Stimulated activated memory B cell treated with anti-CD40 and anti-IgM and Interleukin-4, amounts not matched to agents 10 μg/mL and 1 μg/mL and 100 μg/mL, for 72 hours (primary cell): ENCODE measurements at regions not wholly inside any gene's neighbourhood (a gene's known extent, or its start where the extent isn't known, plus 50 kb on each side); places are given as distances from the start of the nearest gene placed in this dataset.
"Not testable (repeated sequence)": the region's sequence is repeated elsewhere in the genome, so short reads cannot be mapped to it uniquely, and the experiment has no call there.

Experiments
- ATAC-seq: fragments of 150-1000 bp; cut with Tn5 transposase; 2 replicates; pipeline ENCODE4 v1.10.0; 2021
- H3K27ac Mint-ChIP-seq: one replicate; pipeline ENCODE4 v1.8.0; 2022; ENCODE audit warnings: mild to moderate bottlenecking, mixed read lengths
- H3K27me3 Mint-ChIP-seq: one replicate; pipeline ENCODE4 v1.8.0; 2022; ENCODE audit warnings: mixed read lengths
- H3K36me3 Mint-ChIP-seq: one replicate; pipeline ENCODE4 v1.8.0; 2022; ENCODE audit warnings: mixed read lengths
- H3K4me1 Mint-ChIP-seq: one replicate; pipeline ENCODE4 v1.8.0; 2022; ENCODE audit warnings: mixed read lengths
- H3K4me3 Mint-ChIP-seq: one replicate; pipeline ENCODE4 v1.8.0; 2022; ENCODE audit warnings: mild to moderate bottlenecking, moderate library complexity, mixed read lengths
- H3K9me3 Mint-ChIP-seq: one replicate; pipeline ENCODE4 v1.8.0; 2022; ENCODE audit warnings: mixed read lengths

DNA sequence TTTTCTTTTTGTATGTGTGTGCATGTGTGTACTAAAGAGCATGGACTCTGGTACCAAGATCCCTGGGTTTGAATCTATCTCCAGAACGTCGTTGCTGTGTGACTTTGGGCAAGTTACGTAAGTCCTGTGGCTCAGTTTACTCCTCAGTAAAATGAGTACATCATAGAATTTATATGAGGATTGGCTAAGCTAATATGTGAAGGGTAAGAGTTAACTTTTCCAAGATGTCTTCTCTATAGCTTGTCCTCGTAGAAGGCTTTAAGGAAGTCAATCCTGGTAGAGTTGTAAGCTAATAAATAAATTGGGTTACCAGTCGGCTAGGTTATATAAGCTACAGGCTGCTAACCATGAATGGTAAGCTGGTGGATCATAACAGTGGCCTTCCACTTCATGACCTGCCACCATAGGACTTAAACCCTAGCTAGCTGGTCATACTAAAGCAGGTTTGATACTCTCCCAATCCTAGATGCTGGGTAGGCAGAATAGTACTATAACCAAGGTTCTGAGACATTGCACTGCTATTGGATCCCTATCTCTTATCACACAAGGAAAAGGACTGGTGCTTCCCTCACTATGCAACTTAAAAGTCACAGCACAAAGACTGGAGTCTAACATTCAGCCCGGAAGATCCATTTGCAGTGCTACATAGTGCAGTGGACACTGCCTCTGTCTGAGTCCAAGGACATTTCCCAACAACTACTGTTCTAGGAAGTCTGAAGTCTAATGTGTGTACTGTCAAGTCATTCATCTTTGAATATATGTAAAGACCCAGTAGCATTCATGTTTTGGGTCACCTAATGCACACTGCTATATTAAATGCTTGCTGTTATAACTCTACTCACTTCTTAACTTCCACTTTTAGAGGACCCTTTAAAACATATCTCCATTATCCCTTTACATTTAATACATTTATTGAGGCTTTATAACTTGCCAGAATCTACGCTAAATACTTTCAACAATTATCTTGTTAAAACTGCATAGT is 156.2 kb downstream of the CRPPA start:
- H3K4me1 Mint-ChIP-seq: no peaks in the 10 kb centered on the region
- no peak overlapping the region for H3K4me3 Mint-ChIP-seq
- no peaks in the 10 kb centered on the region for H3K36me3 Mint-ChIP-seq
- no peaks in the 10 kb centered on the region for H3K9me3 Mint-ChIP-seq
- no peak for ATAC-seq
- no peaks in the 10 kb centered on the region for H3K27me3 Mint-ChIP-seq
- H3K27ac Mint-ChIP-seq: no peak overlapping the region

DNA sequence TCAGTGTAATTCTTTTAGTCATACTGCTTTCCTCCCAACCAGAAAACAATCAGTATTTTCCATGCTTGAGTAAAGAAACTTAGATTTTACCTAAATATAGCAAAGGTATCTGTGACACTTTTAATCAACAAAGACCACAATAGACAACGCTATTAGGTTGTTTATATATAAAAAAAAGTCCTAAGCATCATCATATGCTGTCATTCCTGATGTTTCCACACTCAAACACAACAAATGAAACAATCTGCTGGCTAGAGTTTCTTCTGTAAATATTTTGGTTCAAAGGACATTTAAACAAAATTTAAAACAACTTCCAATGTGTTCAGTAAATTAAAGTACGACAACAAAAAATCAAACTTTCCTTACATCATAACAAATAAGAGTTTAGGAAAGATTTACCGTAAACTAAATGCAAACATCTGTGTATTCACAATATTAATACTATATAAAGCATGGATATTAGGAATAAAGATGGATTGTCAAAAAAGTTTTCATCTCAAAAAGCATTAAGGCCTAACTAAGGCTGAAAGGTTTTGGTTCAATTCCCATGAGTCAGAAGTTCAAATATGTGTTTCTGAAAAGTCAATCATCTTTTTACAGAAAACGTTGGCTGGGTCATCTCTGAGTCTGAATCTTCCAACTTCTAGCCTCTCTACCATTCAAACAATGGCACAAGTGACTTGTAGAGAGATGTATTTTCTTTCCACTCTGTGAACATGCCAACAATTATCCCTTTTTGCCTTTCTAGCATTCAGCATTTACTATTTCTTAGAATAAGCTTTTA is 157.1 kb downstream of the CRPPA start:
- H3K36me3 Mint-ChIP-seq: no peaks in the 10 kb centered on the region
- ATAC-seq: no peak
- no peak overlapping the region for H3K27ac Mint-ChIP-seq
- no peaks in the 10 kb centered on the region for H3K4me1 Mint-ChIP-seq
- H3K4me3 Mint-ChIP-seq: no peak overlapping the region
- no peaks in the 10 kb centered on the region for H3K9me3 Mint-ChIP-seq
- no peaks in the 10 kb centered on the region for H3K27me3 Mint-ChIP-seq

DNA sequence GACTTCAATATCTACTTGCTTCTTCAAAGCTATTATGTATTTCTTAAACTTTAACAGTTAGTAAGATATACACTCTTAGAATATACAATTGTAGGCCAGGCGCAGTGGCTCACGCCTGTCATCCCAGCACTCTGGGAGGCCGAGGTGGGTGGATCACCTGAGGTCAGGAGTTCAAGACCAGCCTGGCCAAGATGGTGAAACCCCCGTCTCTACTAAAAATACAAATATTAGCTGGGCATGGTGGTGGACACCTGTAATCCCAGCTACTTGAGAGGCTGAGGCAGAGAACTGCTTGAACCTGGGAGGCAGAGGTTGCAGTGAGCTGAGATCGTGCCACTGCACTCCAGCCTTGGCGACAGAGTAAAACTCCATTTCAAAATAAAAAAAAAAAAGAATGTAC is 158.0 kb downstream of the CRPPA start:
- H3K9me3 Mint-ChIP-seq, H3K27ac Mint-ChIP-seq, H3K4me3 Mint-ChIP-seq, H3K27me3 Mint-ChIP-seq, ATAC-seq, H3K4me1 Mint-ChIP-seq, H3K36me3 Mint-ChIP-seq: not testable (repeated sequence)

DNA sequence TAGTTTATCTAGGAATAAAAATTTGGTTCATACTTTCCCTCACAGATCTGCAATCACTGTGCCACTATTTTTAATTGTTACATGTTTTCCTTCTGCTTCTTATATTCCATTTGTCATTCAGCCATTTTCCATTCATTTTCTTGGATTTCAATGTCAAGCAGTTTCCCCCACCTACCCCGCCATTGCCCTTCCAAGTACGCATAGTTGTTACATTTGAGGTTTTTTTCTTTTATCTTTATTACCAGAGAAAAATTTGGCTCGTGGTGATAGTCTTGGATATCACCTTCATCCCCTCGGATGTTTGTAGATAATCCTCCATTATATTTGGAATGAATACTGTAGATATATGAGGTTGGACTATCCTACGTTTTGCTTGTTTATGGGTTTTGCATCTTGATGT is 159.7 kb downstream of the CRPPA start:
- Mint-ChIP-seq H3K4me3 (no peak overlapping the region), H3K36me3 (no peaks in the 10 kb centered on the region), H3K27me3 (no peaks in the 10 kb centered on the region), H3K9me3 (no peaks in the 10 kb centered on the region), H3K27ac (no peak overlapping the region), H3K4me1 (no peaks in the 10 kb centered on the region)
- no peak for ATAC-seq

DNA sequence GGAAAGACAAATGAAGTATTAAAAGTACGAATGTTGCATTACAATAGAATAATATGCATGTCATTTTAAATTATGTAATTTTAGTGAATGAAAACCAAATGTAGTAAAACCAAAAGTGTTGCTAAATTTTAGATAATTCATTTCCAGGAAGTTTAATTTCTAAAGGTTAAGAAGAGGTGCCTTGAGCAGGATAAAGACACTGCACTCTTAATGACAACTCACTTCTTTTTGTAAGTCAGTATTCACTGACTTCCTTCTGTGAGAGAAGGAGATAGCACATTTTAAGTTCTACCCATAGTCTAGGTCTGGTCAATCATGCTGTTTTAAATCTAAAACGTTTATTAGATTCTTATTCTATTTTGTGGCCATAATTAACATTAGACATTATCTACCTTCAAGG is 160.2 kb downstream of the CRPPA start:
- ATAC-seq: no peak
- H3K4me1 Mint-ChIP-seq: no peaks in the 10 kb centered on the region
- H3K27me3 Mint-ChIP-seq: no peaks in the 10 kb centered on the region
- no peak overlapping the region for H3K4me3 Mint-ChIP-seq
- H3K27ac Mint-ChIP-seq: no peak overlapping the region
- H3K36me3 Mint-ChIP-seq: no peaks in the 10 kb centered on the region
- H3K9me3 Mint-ChIP-seq: no peaks in the 10 kb centered on the region

DNA sequence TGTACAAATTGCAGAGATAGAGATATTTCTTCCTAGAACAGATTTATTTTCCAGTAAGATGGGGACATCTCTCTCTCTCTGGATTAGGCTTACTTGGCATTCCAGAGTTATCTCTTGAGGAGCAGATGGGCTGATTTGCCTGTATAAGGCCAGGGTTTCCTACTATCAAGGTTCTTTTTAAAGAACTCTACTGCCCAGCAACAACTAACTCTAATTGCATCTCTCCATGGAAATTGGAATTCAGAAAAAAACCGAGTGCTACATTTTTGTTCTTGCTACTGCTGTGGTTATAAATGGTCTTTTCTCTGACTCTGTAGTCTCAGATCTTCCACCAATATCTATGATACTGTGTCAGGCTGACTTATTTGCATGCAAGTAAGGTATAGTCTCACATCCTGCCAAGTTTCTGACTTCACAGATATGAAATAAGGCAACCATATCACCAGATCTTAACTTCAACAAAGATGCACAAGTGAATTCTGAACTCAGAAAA is 161.1 kb downstream of the CRPPA start:
- Mint-ChIP-seq H3K4me3 (no peak overlapping the region), H3K4me1 (no peaks in the 10 kb centered on the region), H3K27me3 (no peaks in the 10 kb centered on the region), H3K27ac (no peak overlapping the region), H3K36me3 (no peaks in the 10 kb centered on the region), H3K9me3 (peaks cover 6% of the 10 kb centered on the region)
- ATAC-seq: no peak

DNA sequence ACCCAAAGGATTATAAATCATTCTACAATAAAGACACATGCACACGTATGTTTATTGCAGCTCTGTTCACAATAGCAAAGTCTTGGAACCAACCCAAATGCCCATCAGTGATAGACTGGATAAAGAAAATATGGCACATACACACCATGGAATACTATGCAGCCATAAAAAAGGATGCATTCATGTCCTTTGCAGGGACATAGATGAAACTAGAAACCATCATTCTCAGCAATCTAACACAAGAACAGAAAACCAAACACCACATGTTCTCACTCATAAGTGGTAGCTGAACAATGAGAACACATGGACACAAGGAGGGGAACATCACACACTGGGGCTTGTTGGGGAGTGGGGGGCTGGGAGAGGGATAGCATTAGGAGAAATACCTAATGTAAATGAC is 164.9 kb downstream of the CRPPA start:
- H3K4me1 Mint-ChIP-seq, H3K27me3 Mint-ChIP-seq, H3K4me3 Mint-ChIP-seq, H3K27ac Mint-ChIP-seq, ATAC-seq: not testable (repeated sequence)
- Mint-ChIP-seq H3K9me3 (peaks cover 16% of the 10 kb centered on the region), H3K36me3 (peaks cover 18% of the 10 kb centered on the region)

DNA sequence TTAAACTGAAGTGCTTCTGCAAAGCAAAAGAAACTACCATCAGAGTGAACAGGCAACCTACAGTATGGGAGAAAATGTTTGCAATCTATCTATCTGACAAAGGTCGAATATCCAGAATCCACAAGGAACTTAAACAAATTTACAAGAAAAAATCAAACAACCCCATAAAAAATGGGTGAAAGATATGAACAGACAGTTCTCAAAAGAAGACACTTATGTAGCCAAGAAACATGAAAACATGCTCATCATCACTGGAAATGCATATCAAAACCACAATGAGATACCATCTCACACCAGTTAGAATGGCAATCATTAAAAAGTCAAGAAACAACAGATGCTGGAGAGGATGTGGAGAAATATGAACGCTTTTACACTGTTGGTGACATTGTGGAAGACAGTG is 165.4 kb downstream of the CRPPA start:
- ATAC-seq, H3K27ac Mint-ChIP-seq, H3K4me1 Mint-ChIP-seq, H3K27me3 Mint-ChIP-seq, H3K4me3 Mint-ChIP-seq: not testable (repeated sequence)
- H3K9me3 Mint-ChIP-seq: peaks cover 16% of the 10 kb centered on the region
- peaks cover 18% of the 10 kb centered on the region for H3K36me3 Mint-ChIP-seq

DNA sequence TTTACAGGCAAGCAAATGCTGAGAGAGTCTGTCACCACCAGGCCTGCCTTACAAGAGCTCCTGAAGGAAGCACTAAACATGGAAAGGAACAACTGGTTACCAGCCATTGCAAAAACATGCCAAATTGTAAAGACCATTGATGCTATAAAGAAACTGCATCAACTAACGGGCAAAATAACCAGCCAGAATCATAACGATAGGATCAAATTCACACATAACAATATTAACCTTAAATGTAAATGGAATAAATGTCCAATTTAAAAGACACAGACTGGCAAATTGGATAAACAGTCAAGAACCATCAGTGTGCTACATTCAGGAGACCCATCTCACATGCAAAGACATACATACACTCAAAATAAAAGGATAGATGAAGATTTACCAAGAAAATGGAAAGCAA is 170.7 kb downstream of the CRPPA start:
- not testable (repeated sequence) for ATAC-seq, H3K27ac Mint-ChIP-seq, H3K4me3 Mint-ChIP-seq, H3K27me3 Mint-ChIP-seq, H3K4me1 Mint-ChIP-seq
- Mint-ChIP-seq H3K9me3 (peaks cover 13% of the 10 kb centered on the region), H3K36me3 (peaks cover 32% of the 10 kb centered on the region)

DNA sequence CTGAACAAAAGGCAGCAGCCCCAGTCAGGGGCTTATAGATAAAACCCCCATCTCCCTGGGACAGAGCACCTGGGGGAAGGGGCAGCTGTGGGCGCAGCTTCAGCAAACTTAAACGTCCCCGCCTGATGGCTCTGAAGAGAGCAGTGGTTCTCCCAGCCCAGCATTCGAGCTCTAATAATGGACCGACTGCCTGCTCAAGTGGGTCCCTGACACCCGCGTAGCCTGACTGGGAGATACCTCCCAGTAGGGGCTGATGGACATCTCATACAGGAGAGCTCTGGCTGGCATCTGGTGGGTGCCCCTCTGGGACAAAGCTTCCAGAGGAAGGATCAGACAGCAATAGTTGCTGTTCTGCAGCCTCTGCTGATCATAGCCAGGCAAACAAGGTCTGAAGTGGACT is 172.1 kb downstream of the CRPPA start:
- H3K27ac Mint-ChIP-seq, H3K4me1 Mint-ChIP-seq, H3K9me3 Mint-ChIP-seq, H3K27me3 Mint-ChIP-seq, H3K4me3 Mint-ChIP-seq, ATAC-seq: not testable (repeated sequence)
- peaks cover 26% of the 10 kb centered on the region for H3K36me3 Mint-ChIP-seq

DNA sequence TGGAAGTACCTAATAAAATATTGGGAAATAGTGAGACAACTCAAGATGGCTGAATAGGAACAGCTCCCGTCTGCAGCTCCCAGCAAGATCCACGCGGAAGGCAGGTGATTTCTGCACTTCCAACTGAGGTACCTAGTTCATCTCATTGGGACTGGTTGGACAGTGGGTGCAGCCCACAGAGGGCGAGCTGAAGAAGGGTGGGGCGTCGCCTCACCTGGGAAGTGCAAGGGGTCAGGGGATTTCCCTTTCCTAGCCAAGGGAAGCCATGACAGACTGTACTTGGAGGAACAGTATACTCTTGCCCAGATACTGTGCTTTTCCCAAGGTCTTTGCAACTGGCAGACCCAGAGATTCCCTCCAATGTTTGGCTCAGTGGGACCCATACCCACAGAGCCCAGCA is 172.8 kb downstream of the CRPPA start:
- H3K27me3 Mint-ChIP-seq, H3K4me1 Mint-ChIP-seq, H3K4me3 Mint-ChIP-seq, H3K27ac Mint-ChIP-seq, H3K9me3 Mint-ChIP-seq, ATAC-seq: not testable (repeated sequence)
- H3K36me3 Mint-ChIP-seq: peaks cover 25% of the 10 kb centered on the region

DNA sequence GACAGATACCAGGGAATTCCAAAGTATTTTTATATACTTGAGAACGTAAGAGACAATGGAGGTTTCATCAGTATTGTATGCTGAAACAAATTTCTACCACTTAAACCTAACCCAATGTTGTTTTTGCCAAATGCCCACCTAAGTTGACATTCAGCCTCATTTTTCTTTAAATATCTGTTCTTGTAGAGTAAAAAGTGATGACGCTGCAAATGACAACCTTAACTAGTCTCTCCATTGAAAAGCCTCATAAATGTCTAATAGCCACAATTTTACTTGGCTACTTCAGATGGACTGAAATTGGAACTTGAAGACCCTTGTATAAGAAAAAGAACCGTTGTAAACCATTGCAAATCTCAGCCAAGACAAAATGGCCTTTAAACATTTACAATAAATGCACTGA is 176.9 kb downstream of the CRPPA start:
- H3K9me3 Mint-ChIP-seq: no peaks in the 10 kb centered on the region
- H3K36me3 Mint-ChIP-seq: peaks cover 7% of the 10 kb centered on the region
- ATAC-seq: no peak
- no peaks in the 10 kb centered on the region for H3K4me1 Mint-ChIP-seq
- no peaks in the 10 kb centered on the region for H3K27me3 Mint-ChIP-seq
- H3K27ac Mint-ChIP-seq: no peak overlapping the region
- no peak overlapping the region for H3K4me3 Mint-ChIP-seq

DNA sequence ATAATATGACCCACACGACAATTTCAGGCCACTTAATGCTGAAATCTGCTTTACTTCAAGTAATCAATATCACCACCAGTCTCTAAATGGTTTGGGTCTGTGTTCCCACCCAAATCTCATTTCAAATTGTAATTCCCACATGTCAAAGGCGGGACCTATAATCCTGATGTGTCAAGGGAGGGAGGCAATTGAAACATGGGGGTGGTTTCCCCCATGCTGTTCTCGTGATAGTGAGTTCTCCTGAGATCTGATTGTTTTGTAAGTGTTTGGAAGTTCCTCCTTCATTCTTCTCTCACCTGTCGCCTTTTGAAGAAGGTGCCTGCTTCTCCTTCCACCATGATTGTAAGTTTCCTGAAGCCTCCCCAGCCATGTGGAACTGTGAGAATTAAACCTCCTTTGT is 178.4 kb downstream of the CRPPA start:
- peaks cover under 1% of the 10 kb centered on the region for H3K36me3 Mint-ChIP-seq
- H3K27ac Mint-ChIP-seq: no peak overlapping the region
- no peak overlapping the region for H3K4me3 Mint-ChIP-seq
- no peaks in the 10 kb centered on the region for H3K9me3 Mint-ChIP-seq
- H3K27me3 Mint-ChIP-seq: no peaks in the 10 kb centered on the region
- no peaks in the 10 kb centered on the region for H3K4me1 Mint-ChIP-seq
- no peak for ATAC-seq

DNA sequence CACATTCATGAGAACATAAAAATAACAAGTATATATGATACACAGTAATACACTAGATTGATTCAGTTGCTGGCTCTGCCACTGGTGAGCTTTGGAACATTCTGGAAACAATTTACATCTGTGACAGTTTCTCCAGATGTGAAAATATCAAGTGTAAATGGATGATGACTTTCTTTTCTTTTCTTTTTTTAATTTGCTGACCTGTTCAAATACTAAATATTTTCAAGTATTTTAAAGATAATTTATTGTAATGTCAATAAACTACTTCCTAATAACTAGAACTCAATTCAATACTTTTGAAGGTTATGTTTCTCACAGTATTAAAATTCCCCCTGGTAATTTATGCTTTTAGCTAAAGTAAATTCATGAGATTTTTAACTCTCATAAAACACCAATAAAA is 180.3 kb downstream of the CRPPA start:
- Mint-ChIP-seq H3K36me3 (no peaks in the 10 kb centered on the region), H3K9me3 (no peaks in the 10 kb centered on the region), H3K27ac (no peak overlapping the region), H3K4me3 (no peak overlapping the region), H3K27me3 (no peaks in the 10 kb centered on the region), H3K4me1 (no peaks in the 10 kb centered on the region)
- ATAC-seq: no peak

DNA sequence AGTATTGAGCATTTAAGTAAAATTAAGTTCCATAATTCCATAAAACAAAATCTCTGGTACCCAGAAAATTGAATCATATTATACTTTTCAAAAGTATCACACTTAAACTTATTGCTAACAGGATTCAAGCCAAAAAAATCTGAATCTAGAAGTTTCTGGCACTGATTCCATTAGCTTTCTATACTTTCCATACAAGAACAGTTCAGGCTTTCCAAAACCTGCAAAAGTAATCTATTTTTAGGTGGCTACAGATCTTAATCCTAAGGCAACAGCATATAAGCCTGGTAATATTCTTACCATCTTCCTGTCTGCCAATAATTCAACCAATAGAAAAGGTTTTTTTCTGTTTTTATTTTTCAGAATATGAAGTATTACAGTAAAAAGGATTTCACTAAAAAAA is 185.0 kb downstream of the CRPPA start:
- Mint-ChIP-seq H3K9me3 (peaks cover 2% of the 10 kb centered on the region), H3K27ac (no peak overlapping the region), H3K36me3 (no peaks in the 10 kb centered on the region), H3K4me1 (no peaks in the 10 kb centered on the region), H3K27me3 (no peaks in the 10 kb centered on the region), H3K4me3 (no peak overlapping the region)
- no peak for ATAC-seq
